GM04503 (cell line): ENCODE measurements at regions not wholly inside any gene's neighbourhood (a gene's known extent, or its start where the extent isn't known, plus 50 kb on each side); places are given as distances from the start of the nearest gene placed in this dataset.
"Not testable (repeated sequence)": the region's sequence is repeated elsewhere in the genome, so short reads cannot be mapped to it uniquely, and the experiment has no call there.

Source experiments
- DNase-seq: peaks from one replicate; pipeline ENCODE4 v3.0.0-alpha.2; 2012; ENCODE audit warnings: low read depth

- no peak for DNase-seq
Measured at GRCh38 chr4:144799486-144799885, 153.5 kb downstream of the HHIP start.

GRCh38 chr4:144801731-144802130 lies 155.8 kb downstream of the HHIP start:
- DNase-seq, result no peak

- no peak for DNase-seq
Measured at GRCh38 chr4:144808034-144808433, 162.1 kb downstream of the HHIP start.

GRCh38 chr4:144809056-144809640 lies 163.2 kb downstream of the HHIP start:
- no peak for DNase-seq

GRCh38 chr4:144816668-144817067 lies 170.7 kb downstream of the HHIP start:
- no peak for DNase-seq

GRCh38 chr4:144817081-144817480 lies 171.1 kb downstream of the HHIP start:
- DNase-seq, result no peak

GRCh38 chr4:144818136-144818535 lies 172.2 kb downstream of the HHIP start:
- DNase-seq, result no peak

GRCh38 chr4:144819591-144819990 lies 173.6 kb downstream of the HHIP start:
- DNase-seq, result no peak

GRCh38 chr4:144820011-144820727 lies 174.2 kb downstream of the HHIP start:
- DNase-seq, result peak; percentile 42

GRCh38 chr4:144820728-144821085 lies 174.8 kb downstream of the HHIP start:
- peak; percentile 24 for DNase-seq

- DNase-seq, result no peak
Measured at GRCh38 chr4:144831971-144832370, 186.0 kb downstream of the HHIP start.

- no peak for DNase-seq
Measured at GRCh38 chr4:144845411-144845810, 199.5 kb downstream of the HHIP start.

- no peak for DNase-seq
Measured at GRCh38 chr4:144851948-144852347, 206.0 kb downstream of the HHIP start.

- DNase-seq, result no peak
Measured at GRCh38 chr4:144861471-144861870, 215.5 kb downstream of the HHIP start.

GRCh38 chr4:144862210-144862609 lies 216.3 kb downstream of the HHIP start:
- DNase-seq, result no peak

GRCh38 chr4:144864891-144865290 lies 218.9 kb downstream of the HHIP start:
- not testable (repeated sequence) for DNase-seq

GRCh38 chr4:144868309-144868708 lies 222.4 kb downstream of the HHIP start:
- DNase-seq, result no peak

- no peak for DNase-seq
Measured at GRCh38 chr4:144872508-144873225, 225.3 kb downstream of the ANAPC10 start.

GRCh38 chr4:144873226-144873990 lies 224.6 kb downstream of the ANAPC10 start:
- no peak for DNase-seq

- peak; percentile 12 for DNase-seq
Measured at GRCh38 chr4:144894573-144894972, 203.4 kb downstream of the ANAPC10 start.

- no peak for DNase-seq
Measured at GRCh38 chr4:144899393-144899792, 198.6 kb downstream of the ANAPC10 start.

GRCh38 chr4:144901141-144901540 lies 196.9 kb downstream of the ANAPC10 start:
- no peak for DNase-seq

- DNase-seq, result no peak
Measured at GRCh38 chr4:144902614-144903013, 195.4 kb downstream of the ANAPC10 start.
